ENCODE measurements at regions not wholly inside any gene's neighbourhood (a gene's known extent, or its start where the extent isn't known, plus 50 kb on each side); places are given as distances from the start of the nearest gene placed in this dataset.

GRCh38 chr13:38570706-38571105, 116.2 kb upstream of the FREM2 start:
- DNase-seq: no peak
- Mint-ChIP-seq H3K4me3 (no peak overlapping the region), H3K9me3 (no peaks in the 10 kb centered on the region), H3K27me3 (ENCODE audit: low read depth) (peaks cover 11% of the 10 kb centered on the region), H3K4me1 (ENCODE audit: low read depth) (no peaks in the 10 kb centered on the region), H3K36me3 (ENCODE audit: low read depth) (no peaks in the 10 kb centered on the region), H3K27ac (no peak overlapping the region)
- intact Hi-C loops (cut with micrococcal nuclease): no loop called here
- CTCF ChIA-PET: no interaction called here

GRCh38 chr13:38575427-38575826, 111.5 kb upstream of the FREM2 start:
- CTCF ChIA-PET: no interaction called here
- Mint-ChIP-seq H3K36me3 (ENCODE audit: low read depth) (no peaks in the 10 kb centered on the region), H3K4me3 (no peak overlapping the region), H3K27me3 (ENCODE audit: low read depth) (peaks cover 2% of the 10 kb centered on the region), H3K4me1 (ENCODE audit: low read depth) (no peaks in the 10 kb centered on the region), H3K27ac (no peak overlapping the region), H3K9me3 (no peaks in the 10 kb centered on the region)
- DNase-seq: no peak
- intact Hi-C loops (cut with micrococcal nuclease): no loop called here

DNA sequence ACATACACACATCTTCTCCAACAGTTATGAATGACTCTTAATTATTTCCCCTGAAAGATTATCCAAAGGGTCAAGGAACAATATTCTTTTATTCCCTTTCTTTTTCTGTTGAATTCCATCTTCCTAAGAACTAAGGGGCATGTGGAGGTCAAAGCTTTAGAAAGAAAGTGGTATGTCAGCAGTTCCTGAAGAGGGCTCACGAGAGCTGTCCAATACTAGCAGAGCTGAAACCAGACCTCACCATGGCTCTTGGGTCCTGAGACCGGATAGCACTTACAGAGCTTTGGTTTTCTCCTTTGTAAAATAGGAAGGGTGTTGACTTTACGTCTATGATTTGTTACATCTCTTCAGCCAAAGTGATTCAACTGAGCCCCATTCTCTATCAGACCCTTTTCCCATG, 109.8 kb upstream of the FREM2 start:
- Mint-ChIP-seq H3K36me3 (ENCODE audit: low read depth) (no peaks in the 10 kb centered on the region), H3K4me1 (ENCODE audit: low read depth) (no peaks in the 10 kb centered on the region), H3K27ac (no peak overlapping the region), H3K27me3 (ENCODE audit: low read depth) (no peaks in the 10 kb centered on the region), H3K4me3 (no peak overlapping the region), H3K9me3 (no peaks in the 10 kb centered on the region)
- no peak for DNase-seq
- intact Hi-C loops (cut with micrococcal nuclease): no loop called here
- CTCF ChIA-PET: no interaction called here

DNA sequence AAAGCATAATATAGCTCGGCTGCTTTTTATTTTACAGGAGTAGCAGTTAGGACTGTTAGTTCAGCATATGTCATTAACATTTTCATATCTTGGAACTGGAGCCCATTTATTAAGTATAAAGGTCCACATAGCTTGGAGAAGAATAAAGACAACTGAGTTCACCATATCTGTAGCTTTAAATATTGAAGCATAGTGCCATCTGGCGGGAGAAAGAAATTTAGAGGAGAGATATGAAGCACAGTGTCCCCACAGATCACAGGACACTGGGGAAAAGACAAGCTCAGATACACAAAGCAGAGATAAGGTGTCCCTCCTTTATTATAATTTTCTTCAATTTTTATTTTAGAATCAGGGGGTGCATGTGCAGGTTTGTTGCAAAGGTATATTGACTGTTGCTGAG, 104.7 kb upstream of the FREM2 start:
- peak; percentile 4 for DNase-seq
- intact Hi-C loops (cut with micrococcal nuclease): loop anchor here (1.0 to 10.0 kb wide), 3 partner anchors 335 to 1508 kb away; partner anchors contain the start of gene CSNK1A1L
- no peaks in the 10 kb centered on the region for H3K36me3 Mint-ChIP-seq (ENCODE audit: low read depth)
- no peaks in the 10 kb centered on the region for H3K4me1 Mint-ChIP-seq (ENCODE audit: low read depth)
- H3K27ac Mint-ChIP-seq: no peak overlapping the region
- CTCF ChIA-PET: interaction anchor here (0.7 to 0.8 kb wide), 2 partner anchors 10 to 1508 kb away, joined by 3 read pairs; no protein-coding TSS in a partner anchor
- H3K27me3 Mint-ChIP-seq (ENCODE audit: low read depth): no peaks in the 10 kb centered on the region
- H3K9me3 Mint-ChIP-seq: no peaks in the 10 kb centered on the region
- no peak overlapping the region for H3K4me3 Mint-ChIP-seq

GRCh38 chr13:38590230-38590629, 96.6 kb upstream of the FREM2 start:
- Mint-ChIP-seq H3K36me3 (ENCODE audit: low read depth) (no peaks in the 10 kb centered on the region), H3K9me3 (no peaks in the 10 kb centered on the region), H3K4me1 (ENCODE audit: low read depth) (no peaks in the 10 kb centered on the region), H3K27me3 (ENCODE audit: low read depth) (peaks cover 7% of the 10 kb centered on the region), H3K4me3 (no peak overlapping the region), H3K27ac (no peak overlapping the region)
- intact Hi-C loops (cut with micrococcal nuclease): no loop called here
- no peak for DNase-seq
- CTCF ChIA-PET: no interaction called here

DNA sequence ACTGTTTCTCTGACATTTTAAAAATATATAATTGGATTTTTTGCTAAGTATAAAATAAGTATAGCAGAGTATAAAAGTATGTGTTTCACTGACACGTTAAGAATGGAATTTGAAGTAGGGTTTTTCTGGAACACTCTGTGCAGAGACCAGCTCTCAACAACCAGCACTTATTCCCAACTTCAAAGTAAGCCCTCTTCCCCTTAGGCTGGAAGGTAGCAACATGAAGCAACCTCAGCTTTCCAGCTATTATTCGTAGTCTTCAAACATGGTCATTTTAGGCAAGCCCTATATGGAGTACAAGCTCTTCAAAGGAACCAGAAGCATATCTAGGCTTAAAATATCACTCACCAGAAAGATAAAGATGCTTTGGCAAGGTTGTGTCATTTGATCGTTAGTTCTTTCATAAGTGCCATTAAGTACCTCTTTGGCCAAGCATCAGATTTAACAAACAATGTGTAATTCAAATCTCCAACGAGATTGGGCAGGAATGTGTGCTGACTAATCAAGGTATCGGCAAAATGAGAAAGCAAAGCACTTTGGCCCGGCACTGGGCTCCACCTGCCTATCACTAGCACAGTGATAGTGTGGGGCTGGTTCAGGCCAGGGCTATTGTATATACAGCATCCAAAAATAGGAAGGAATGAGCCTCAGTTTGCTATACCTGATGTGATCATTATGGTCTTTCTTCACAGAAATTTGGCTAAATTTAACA, 95.9 kb upstream of the FREM2 start:
- intact Hi-C loops (cut with micrococcal nuclease): no loop called here
- Mint-ChIP-seq H3K27ac (no peak overlapping the region), H3K36me3 (ENCODE audit: low read depth) (no peaks in the 10 kb centered on the region), H3K9me3 (no peaks in the 10 kb centered on the region), H3K4me3 (no peak overlapping the region), H3K4me1 (ENCODE audit: low read depth) (no peaks in the 10 kb centered on the region), H3K27me3 (ENCODE audit: low read depth) (peaks cover 11% of the 10 kb centered on the region)
- DNase-seq: no peak
- CTCF ChIA-PET: no interaction called here

DNA sequence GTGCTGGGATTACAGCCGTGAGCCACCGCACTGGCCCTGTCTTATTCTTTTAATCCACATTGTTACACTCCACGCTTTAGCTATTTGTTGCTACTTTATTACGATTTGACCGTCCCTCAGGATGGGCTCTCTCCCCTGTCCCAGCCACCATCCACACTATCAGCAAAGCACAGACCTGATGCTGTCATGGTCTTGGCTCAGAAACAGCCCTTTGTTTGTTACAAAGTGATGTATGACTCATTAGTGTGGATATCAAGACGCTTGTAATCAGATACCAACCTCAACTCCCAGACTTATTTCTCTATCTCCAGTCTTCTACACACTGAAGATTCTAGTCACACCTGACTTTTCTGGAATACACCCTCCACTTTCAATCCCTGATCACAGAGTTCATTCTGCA, 84.6 kb upstream of the FREM2 start:
- H3K36me3 Mint-ChIP-seq (ENCODE audit: low read depth): no peaks in the 10 kb centered on the region
- no peaks in the 10 kb centered on the region for H3K4me1 Mint-ChIP-seq (ENCODE audit: low read depth)
- intact Hi-C loops (cut with micrococcal nuclease): no loop called here
- H3K4me3 Mint-ChIP-seq: no peak overlapping the region
- H3K9me3 Mint-ChIP-seq: no peaks in the 10 kb centered on the region
- CTCF ChIA-PET: no interaction called here
- H3K27ac Mint-ChIP-seq: no peak overlapping the region
- H3K27me3 Mint-ChIP-seq (ENCODE audit: low read depth): peaks cover 11% of the 10 kb centered on the region
- no peak for DNase-seq

GRCh38 chr13:38606699-38607535, 80.0 kb upstream of the FREM2 start:
- intact Hi-C loops (cut with micrococcal nuclease): no loop called here
- H3K36me3 Mint-ChIP-seq (ENCODE audit: low read depth): no peaks in the 10 kb centered on the region
- no peaks in the 10 kb centered on the region for H3K9me3 Mint-ChIP-seq
- CTCF ChIA-PET: no interaction called here
- no peak for DNase-seq
- peaks cover 5% of the 10 kb centered on the region for H3K27me3 Mint-ChIP-seq (ENCODE audit: low read depth)
- no peak overlapping the region for H3K4me3 Mint-ChIP-seq
- H3K27ac Mint-ChIP-seq: no peak overlapping the region
- H3K4me1 Mint-ChIP-seq (ENCODE audit: low read depth): no peaks in the 10 kb centered on the region

- CTCF ChIA-PET: no interaction called here
- intact Hi-C loops (cut with micrococcal nuclease): no loop called here
- H3K9me3 Mint-ChIP-seq: no peaks in the 10 kb centered on the region
- no peak overlapping the region for H3K4me3 Mint-ChIP-seq
- no peaks in the 10 kb centered on the region for H3K36me3 Mint-ChIP-seq (ENCODE audit: low read depth)
- DNase-seq: no peak
- H3K27ac Mint-ChIP-seq: no peak overlapping the region
- H3K4me1 Mint-ChIP-seq (ENCODE audit: low read depth): no peaks in the 10 kb centered on the region
- H3K27me3 Mint-ChIP-seq (ENCODE audit: low read depth): peaks cover 4% of the 10 kb centered on the region
These were observed 68.9 kb upstream of the FREM2 start for GRCh38 chr13:38617936-38618335.

GRCh38 chr13:38618336-38618735, 68.5 kb upstream of the FREM2 start:
- no peak overlapping the region for H3K4me3 Mint-ChIP-seq
- no peak overlapping the region for H3K27ac Mint-ChIP-seq
- no peaks in the 10 kb centered on the region for H3K4me1 Mint-ChIP-seq (ENCODE audit: low read depth)
- intact Hi-C loops (cut with micrococcal nuclease): no loop called here
- CTCF ChIA-PET: no interaction called here
- H3K9me3 Mint-ChIP-seq: no peaks in the 10 kb centered on the region
- no peaks in the 10 kb centered on the region for H3K36me3 Mint-ChIP-seq (ENCODE audit: low read depth)
- H3K27me3 Mint-ChIP-seq (ENCODE audit: low read depth): peaks cover 4% of the 10 kb centered on the region
- no peak for DNase-seq

DNA sequence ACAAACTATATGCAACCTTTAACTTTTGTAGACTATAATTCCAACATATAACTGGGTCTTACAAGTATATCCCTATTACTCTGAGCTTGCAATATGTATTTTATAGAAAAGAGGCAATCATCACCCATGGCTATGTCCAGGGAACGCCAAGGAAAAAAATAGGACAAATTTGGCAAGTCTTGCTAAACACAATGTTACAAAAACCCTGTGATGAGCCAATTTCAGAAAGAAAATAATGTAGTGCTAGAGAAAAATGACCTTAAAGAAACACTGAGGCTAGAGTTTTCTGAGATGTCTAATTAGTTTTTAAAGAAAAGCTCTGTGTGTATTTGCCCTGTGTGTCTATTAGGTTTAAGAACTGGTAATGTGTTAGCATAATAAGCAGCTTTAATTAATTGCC, 68.0 kb upstream of the FREM2 start:
- no peaks in the 10 kb centered on the region for H3K36me3 Mint-ChIP-seq (ENCODE audit: low read depth)
- H3K4me3 Mint-ChIP-seq: no peak overlapping the region
- CTCF ChIA-PET: no interaction called here

DNA sequence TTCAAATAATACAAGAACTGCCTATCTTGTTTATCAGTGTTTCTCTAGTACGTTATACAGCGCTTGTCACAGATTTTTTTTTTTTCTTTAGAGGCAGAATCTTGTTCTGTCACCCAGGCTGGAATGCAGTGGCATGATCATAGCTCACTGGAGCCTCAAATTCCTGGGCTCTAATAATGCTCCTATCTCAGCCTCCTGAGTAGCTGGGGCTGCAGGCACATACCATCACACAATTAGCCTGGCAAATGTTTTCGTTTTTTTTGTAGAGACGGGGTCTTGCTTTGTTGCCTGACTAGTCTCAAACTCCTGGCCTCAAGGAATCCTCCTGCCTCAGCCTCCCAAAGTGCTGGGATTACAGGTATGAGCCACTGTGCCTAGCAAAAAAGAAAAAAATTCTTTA, 66.0 kb upstream of the FREM2 start:
- H3K27me3 Mint-ChIP-seq (ENCODE audit: low read depth): peaks cover 4% of the 10 kb centered on the region
- CTCF ChIA-PET: no interaction called here

More for the DNA sequence above, 68.0 kb upstream of the FREM2 start:
- no peak for DNase-seq
- no peaks in the 10 kb centered on the region for H3K9me3 Mint-ChIP-seq
- peaks cover 3% of the 10 kb centered on the region for H3K27me3 Mint-ChIP-seq (ENCODE audit: low read depth)
- H3K27ac Mint-ChIP-seq: no peak overlapping the region
- intact Hi-C loops (cut with micrococcal nuclease): no loop called here
- no peaks in the 10 kb centered on the region for H3K4me1 Mint-ChIP-seq (ENCODE audit: low read depth)

GRCh38 chr13:38624822-38625221, 62.1 kb upstream of the FREM2 start:
- H3K36me3 Mint-ChIP-seq (ENCODE audit: low read depth): no peaks in the 10 kb centered on the region
- no peaks in the 10 kb centered on the region for H3K9me3 Mint-ChIP-seq
- no peak overlapping the region for H3K4me3 Mint-ChIP-seq
- no peaks in the 10 kb centered on the region for H3K4me1 Mint-ChIP-seq (ENCODE audit: low read depth)
- no peak for DNase-seq
- intact Hi-C loops (cut with micrococcal nuclease): no loop called here
- peaks cover 4% of the 10 kb centered on the region for H3K27me3 Mint-ChIP-seq (ENCODE audit: low read depth)
- CTCF ChIA-PET: no interaction called here
- no peak overlapping the region for H3K27ac Mint-ChIP-seq

More for the DNA sequence above, 66.0 kb upstream of the FREM2 start:
- H3K4me3 Mint-ChIP-seq: no peak overlapping the region
- no peak overlapping the region for H3K27ac Mint-ChIP-seq
- H3K4me1 Mint-ChIP-seq (ENCODE audit: low read depth): no peaks in the 10 kb centered on the region
- H3K36me3 Mint-ChIP-seq (ENCODE audit: low read depth): no peaks in the 10 kb centered on the region
- no peak for DNase-seq
- intact Hi-C loops (cut with micrococcal nuclease): no loop called here
- H3K9me3 Mint-ChIP-seq: no peaks in the 10 kb centered on the region

All from activated naive CD4-positive, alpha-beta T cell treated with anti-CD3 and anti-CD28 coated beads for 36 hours (primary cell).